Fibroblast of mammary gland (primary cell): ENCODE measurements at regions not wholly inside any gene's neighbourhood (a gene's known extent, or its start where the extent isn't known, plus 50 kb on each side); places are given as distances from the start of the nearest gene placed in this dataset.

Experiments
- DNase-seq: peaks from one replicate; pipeline ENCODE4 v3.0.0-alpha.2; 2010; ENCODE audit warnings: low read depth
- H3K4me3 ChIP-seq: 2 replicates; pipeline ENCODE4 v1.5.1; 2011; ENCODE audit warnings: low read depth, mild to moderate bottlenecking, low read length, moderate library complexity; ENCODE audit not compliant: control insufficient read depth
- CTCF ChIP-seq: conservative IDR thresholded peaks from 2 replicates; pipeline ENCODE4 v1.5.1; 2011; ENCODE audit warnings: low read depth, low read length, inconsistent platforms; ENCODE audit not compliant: control insufficient read depth, insufficient read depth

GRCh38 chr2:192315543-192315942 is 120.8 kb upstream of the TMEFF2 start:
- no peak for TF ChIP-seq CTCF
- no peak for DNase-seq
- no peak overlapping the region for H3K4me3 ChIP-seq

DNA sequence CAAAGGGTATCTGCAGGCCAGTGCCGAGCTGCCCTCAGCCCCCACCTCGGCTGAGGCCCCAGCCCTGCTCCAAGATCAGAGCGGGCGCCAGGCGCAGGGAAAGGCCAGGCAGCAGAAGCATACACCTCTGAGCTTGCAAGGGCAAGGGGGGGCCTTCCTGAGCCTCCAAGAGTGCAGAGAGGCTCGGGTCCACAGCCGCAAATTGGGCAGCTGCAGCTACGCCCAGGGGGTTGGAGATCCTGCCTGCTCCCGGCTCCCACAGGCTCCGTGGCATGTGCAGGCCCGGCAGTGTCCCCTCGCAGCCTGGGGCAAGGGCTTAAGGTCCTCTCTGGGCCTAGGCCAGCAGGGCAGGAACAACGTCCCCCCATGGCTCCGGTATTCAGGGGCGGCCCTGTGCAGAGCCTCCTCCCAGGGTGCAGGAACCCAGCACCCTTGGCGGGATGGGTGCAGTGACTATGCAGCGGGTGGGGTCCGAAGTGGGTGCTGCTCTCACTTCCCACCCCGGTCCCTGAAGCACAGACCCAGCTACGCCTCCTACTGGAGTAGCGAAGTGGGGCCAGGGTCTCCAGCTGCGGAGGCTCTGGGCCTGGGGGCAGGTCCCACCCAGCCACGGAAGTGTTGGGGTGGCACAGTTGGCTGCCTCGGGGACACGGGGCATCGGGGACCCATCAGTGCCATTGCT is 120.2 kb upstream of the TMEFF2 start:
- DNase-seq = no peak
- TF ChIP-seq CTCF = no peak
- H3K4me3 ChIP-seq = no peak overlapping the region

GRCh38 chr2:192313773-192314172 is 119.0 kb upstream of the TMEFF2 start:
- no peak for TF ChIP-seq CTCF
- no peak for DNase-seq
- H3K4me3 ChIP-seq = no peak overlapping the region

DNA sequence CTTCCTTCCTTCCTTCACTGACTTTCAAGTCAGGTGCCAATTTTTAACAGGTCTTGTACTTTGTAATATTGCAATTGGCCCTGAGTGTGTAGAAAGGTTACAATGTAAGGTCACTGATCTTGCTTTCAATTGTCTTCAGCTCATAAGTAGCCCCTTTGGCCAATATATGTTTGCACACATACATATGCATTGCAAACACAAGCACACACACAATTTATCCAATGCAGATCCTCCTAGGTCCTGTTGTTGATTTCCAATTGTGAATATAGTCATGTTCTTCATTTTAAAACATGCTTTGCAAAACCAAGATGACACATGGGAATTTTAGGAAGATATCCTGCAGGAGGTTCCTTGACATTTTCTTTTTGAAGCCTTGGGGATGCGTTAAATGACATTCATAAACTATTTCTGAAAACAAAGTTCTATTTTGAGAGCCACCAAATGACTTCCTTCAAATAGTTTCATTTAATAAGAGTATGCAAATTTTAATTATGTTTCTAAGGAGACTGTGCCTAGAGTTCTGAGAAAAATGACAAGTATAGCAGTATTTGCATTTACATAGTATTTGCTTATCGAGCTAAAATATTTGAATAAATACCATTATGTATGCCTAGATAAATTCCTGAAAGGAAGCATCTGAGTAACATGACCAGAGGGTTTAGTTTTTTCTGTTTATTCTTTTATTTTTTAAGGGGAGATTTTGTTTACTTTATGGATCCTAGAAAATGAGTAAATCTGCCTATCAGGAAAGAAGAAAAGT is 117.1 kb upstream of the TMEFF2 start:
- TF ChIP-seq CTCF = no peak
- DNase-seq = no peak
- H3K4me3 ChIP-seq = no peak overlapping the region

DNA sequence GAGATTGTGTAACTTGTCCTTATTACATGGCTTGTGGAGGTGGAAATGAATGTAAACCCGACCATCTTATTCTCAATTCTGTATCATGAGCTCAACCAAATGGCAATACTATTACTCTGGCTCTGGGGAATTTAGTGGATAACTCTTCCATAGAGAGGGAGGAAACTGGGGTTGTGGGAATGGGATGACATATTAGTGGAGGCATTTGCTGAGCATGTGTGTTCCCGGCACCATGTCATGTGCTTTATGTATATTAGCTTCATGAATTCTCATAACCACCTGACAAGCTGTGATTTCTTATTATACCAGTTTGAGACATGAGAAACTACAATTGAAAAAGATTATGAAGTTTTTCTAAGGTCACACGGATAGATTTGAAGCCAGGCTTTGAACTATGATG is 112.8 kb upstream of the TMEFF2 start:
- H3K4me3 ChIP-seq = no peak overlapping the region
- no peak for TF ChIP-seq CTCF
- DNase-seq = peak; percentile 32

DNA sequence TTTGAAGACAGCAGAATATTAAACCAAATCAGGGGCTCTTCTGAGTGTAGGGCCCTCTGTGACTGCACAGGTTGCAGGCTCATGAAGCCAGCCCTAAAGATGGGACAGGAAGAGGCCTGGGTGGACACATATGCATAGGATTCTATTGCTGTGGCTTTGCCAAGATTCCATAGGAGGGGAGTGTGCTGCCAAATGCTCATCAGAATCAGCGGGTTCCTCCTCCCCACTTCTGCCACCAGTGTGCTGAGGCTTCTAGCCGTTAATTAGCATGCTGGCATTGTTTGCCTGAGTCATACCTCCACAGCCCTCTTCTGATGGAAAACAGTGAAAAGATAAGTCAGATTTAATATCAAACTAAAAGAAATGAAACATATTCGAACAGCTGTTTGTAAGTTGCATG is 103.9 kb upstream of the TMEFF2 start:
- no peak for TF ChIP-seq CTCF
- H3K4me3 ChIP-seq = no peak overlapping the region
- no peak for DNase-seq

- DNase-seq = no peak
- no peak overlapping the region for H3K4me3 ChIP-seq
- TF ChIP-seq CTCF = no peak
These were observed 97.7 kb upstream of the TMEFF2 start for GRCh38 chr2:192292478-192292877.
